ENCODE measurements at regions not wholly inside any gene's neighbourhood (a gene's known extent, or its start where the extent isn't known, plus 50 kb on each side); places are given as distances from the start of the nearest gene placed in this dataset.

GRCh38 chr7:65509368-65510186 lies 135.9 kb downstream of the ZNF92 start:
- no peak for TF ChIP-seq POLR2A (IDR thresholded peaks at IDR 0.05; ENCODE audit: borderline replicate concordance, extremely low read depth, insufficient read depth, insufficient read length)
- no peak for TF ChIP-seq SIN3A (IDR thresholded peaks at IDR 0.05; ENCODE audit: low read depth)
- TF ChIP-seq CTCF (IDR thresholded peaks at IDR 0.05 in 2 of 3, conservative IDR thresholded peaks at IDR 0.05 in 1 of 3; ENCODE audit: borderline replicate concordance in 1 of 3, insufficient read depth in 1 of 3, low read depth in 2 of 3, low read length in 2 of 3) = no peak
- TF ChIP-seq ZBTB33 (IDR thresholded peaks at IDR 0.05; ENCODE audit: extremely low read depth, insufficient replicate concordance, low read length) = no peak
- TF ChIP-seq REST (IDR thresholded peaks at IDR 0.05; ENCODE audit: low read depth) = no peak
- no peak for TF ChIP-seq EGR1 (IDR thresholded peaks at IDR 0.05; ENCODE audit: low read depth)
- no peak for TF ChIP-seq YY1 (IDR thresholded peaks at IDR 0.05; ENCODE audit: extremely low read depth, insufficient replicate concordance, low read depth, low read length)
- no peak for TF ChIP-seq EZH2 (IDR thresholded peaks at IDR 0.05)
- no peak for TF ChIP-seq ATF3 (IDR thresholded peaks at IDR 0.05)
- TF ChIP-seq ZFX (IDR thresholded peaks at IDR 0.05) = no peak
- TF ChIP-seq SP1 (IDR thresholded peaks at IDR 0.05; ENCODE audit: low read depth) = no peak

Measured in HCT116 (cell line).